Tibial nerve (tissue), 3 donors: ENCODE measurements at regions not wholly inside any gene's neighbourhood (a gene's known extent, or its start where the extent isn't known, plus 50 kb on each side); places are given as distances from the start of the nearest gene placed in this dataset.

ENCODE experiments used
- POLR2A ChIP-seq, 2 donors: fragments of 450-650 bp; IDR thresholded peaks; one replicate each; pipeline ENCODE4 v1.6.1; 2017; ENCODE audit warnings: antibody characterized with exemption in 2 of 2, mild to moderate bottlenecking in 2 of 2, moderate library complexity in 2 of 2
- TF ChIP-seq, protein P1 (sequence below), 5 experiments: fragments of 200-600 bp in 3 of 5; fragments of 450-650 bp in 2 of 5; sonication (generic) in 3 of 5; IDR thresholded peaks; one replicate each; pipeline ENCODE4 v1.5.1; 2016 to 2019; ENCODE audit warnings: antibody characterized with exemption in 5 of 5, mild to moderate bottlenecking in 3 of 5, moderate library complexity in 2 of 5

DNA sequence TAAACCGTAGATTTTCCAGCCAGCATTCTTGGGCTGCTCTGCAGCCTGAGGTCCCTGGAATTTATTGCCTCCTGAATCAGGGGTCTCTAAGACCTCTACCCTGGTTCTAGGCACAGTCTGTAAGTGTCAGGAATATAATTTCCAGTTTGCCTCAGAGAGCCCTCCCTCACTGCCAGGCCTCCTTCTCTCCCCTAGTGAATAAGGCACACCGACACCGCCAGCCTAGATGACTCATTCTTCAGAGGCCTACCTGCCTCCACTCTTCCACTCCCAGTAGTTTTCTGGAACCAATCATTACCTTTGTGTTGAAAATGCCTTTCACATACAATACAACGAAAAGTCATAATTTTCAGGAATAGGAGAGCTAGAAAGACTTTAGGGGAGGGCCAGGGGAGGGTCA lies 50.3 kb upstream of the ARHGEF9 start:
- TF ChIP-seq, protein P1, sequence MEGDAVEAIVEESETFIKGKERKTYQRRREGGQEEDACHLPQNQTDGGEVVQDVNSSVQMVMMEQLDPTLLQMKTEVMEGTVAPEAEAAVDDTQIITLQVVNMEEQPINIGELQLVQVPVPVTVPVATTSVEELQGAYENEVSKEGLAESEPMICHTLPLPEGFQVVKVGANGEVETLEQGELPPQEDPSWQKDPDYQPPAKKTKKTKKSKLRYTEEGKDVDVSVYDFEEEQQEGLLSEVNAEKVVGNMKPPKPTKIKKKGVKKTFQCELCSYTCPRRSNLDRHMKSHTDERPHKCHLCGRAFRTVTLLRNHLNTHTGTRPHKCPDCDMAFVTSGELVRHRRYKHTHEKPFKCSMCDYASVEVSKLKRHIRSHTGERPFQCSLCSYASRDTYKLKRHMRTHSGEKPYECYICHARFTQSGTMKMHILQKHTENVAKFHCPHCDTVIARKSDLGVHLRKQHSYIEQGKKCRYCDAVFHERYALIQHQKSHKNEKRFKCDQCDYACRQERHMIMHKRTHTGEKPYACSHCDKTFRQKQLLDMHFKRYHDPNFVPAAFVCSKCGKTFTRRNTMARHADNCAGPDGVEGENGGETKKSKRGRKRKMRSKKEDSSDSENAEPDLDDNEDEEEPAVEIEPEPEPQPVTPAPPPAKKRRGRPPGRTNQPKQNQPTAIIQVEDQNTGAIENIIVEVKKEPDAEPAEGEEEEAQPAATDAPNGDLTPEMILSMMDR (IDR thresholded peaks at IDR 0.05) = no peak
- no peak for TF ChIP-seq POLR2A (IDR thresholded peaks at IDR 0.05)
